IgD-negative memory B cell (primary cell): ENCODE measurements at regions not wholly inside any gene's neighbourhood (a gene's known extent, or its start where the extent isn't known, plus 50 kb on each side); places are given as distances from the start of the nearest gene placed in this dataset.
A peak's percentile ranks its signal among the peaks of the same experiment; 100 is the strongest.
"Not testable (repeated sequence)": the region's sequence is repeated elsewhere in the genome, so short reads cannot be mapped to it uniquely, and the experiment has no call there.

Experiments used
- H3K27ac Mint-ChIP-seq, 3 donors: one replicate each; pipeline ENCODE4 v1.8.0; 2020 to 2022; ENCODE audit warnings: mild to moderate bottlenecking in 3 of 3, mixed read lengths in 3 of 3, moderate library complexity in 1 of 3
- H3K27me3 Mint-ChIP-seq: one replicate; pipeline ENCODE4 v1.8.0; 2021; ENCODE audit warnings: mixed read lengths
- H3K36me3 Mint-ChIP-seq: one replicate; pipeline ENCODE4 v1.8.0; 2020; ENCODE audit warnings: mild to moderate bottlenecking, mixed read lengths
- H3K4me1 Mint-ChIP-seq, 3 donors: one replicate each; pipeline ENCODE4 v1.8.0; 2020 to 2022; ENCODE audit warnings: mixed read lengths in 3 of 3, mild to moderate bottlenecking in 1 of 3
- H3K4me3 Mint-ChIP-seq, 4 donors: one replicate each; pipeline ENCODE4 v1.8.0; 2020 to 2022; ENCODE audit warnings: mild to moderate bottlenecking in 4 of 4, mixed read lengths in 4 of 4, moderate library complexity in 3 of 4
- H3K9me3 Mint-ChIP-seq, 3 donors: one replicate each; pipeline ENCODE4 v1.8.0; 2020 to 2021; ENCODE audit warnings: mixed read lengths in 3 of 3, mild to moderate bottlenecking in 1 of 3

DNA sequence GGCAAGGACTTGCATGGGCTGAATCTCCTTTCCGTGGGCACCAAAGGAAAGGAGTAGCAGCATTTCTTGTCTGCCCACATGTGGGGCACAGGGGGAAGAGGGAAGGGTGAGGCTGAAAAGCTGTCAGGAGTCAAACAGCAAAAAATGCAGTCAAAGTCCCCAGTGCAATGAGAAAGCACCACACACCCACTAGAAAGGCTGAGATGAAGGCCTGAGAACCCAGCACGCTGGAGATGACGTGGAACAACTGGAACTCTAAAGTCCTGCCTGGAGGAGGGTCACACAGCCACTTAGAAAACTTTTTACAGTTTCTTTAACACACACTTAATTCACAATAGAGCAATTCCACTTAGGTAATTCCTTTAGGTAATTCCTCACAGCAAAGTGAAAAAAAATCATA is 94.6 kb upstream of the IGFBPL1 start:
- Mint-ChIP-seq H3K9me3 (no peaks in the 10 kb centered on the region), H3K4me1 (peaks cover 0 to 1% (median 0%) of the 10 kb centered on the region in 3 donors), H3K36me3 (no peaks in the 10 kb centered on the region), H3K27ac (peak overlapping the region in 1 of 3 donors; percentile 77), H3K27me3 (peaks cover 5% of the 10 kb centered on the region), H3K4me3 (no peak overlapping the region)

DNA sequence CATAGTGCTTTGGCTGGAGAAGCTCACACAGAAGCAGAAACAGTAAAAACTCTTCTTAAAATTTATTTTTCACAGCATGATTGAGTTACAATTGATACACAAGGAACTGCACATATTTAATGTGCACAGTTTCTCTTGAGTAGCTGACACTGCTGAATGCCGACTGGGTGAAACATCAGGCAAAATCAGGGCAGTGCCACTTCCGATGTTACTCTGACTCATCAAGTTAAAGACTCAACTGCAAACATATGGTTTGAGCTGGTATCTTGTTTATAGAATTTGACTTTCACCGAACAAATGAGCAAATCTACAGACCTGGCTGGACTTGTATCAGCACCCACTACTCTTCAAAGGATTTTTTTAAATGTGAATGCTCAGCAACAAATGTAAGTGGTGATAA is 92.0 kb upstream of the IGFBPL1 start:
- not testable (repeated sequence) for H3K4me1 Mint-ChIP-seq

DNA sequence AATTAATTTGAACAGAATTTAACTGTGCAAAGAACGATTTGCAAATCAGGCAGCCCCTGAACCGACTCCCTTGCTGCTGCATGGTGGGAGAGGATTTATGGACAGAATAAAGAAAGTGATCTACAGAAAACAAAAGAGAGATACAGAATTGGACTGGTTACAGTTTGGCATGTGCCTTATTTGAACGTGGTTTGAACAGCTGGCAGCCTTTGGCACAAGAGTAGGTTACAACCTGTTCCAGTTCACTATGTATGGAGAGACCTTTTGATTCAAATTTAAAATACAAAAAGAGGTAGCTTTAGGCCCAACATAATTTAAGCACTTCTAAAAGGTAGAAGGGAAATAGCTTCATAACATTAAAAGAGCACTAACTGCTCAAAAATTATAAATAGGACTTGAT is 90.8 kb upstream of the IGFBPL1 start:
- H3K36me3 Mint-ChIP-seq, H3K27me3 Mint-ChIP-seq, H3K27ac Mint-ChIP-seq, H3K9me3 Mint-ChIP-seq, H3K4me3 Mint-ChIP-seq, H3K4me1 Mint-ChIP-seq: not testable (repeated sequence)

More for the DNA sequence above, 92.0 kb upstream of the IGFBPL1 start:
- not testable (repeated sequence) for H3K27ac Mint-ChIP-seq, H3K27me3 Mint-ChIP-seq, H3K36me3 Mint-ChIP-seq, H3K9me3 Mint-ChIP-seq, H3K4me3 Mint-ChIP-seq

DNA sequence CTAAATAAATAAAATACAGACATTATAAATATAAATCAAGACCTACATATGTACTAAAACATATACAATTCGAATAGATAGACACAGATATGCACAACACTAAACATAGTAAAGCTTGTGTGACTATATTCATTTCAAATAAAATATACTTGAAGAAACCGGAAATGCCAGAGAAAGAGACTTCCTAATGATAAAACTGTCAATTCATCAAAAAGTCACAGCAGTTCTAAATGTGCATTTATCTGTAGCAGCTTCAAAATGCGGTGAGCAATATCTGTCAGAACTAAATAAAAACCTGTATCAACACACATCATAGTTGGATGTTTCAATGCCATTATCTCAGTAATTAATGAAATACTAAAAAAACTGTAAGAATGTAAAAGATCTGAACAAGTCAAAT is 86.1 kb upstream of the IGFBPL1 start:
- H3K36me3 Mint-ChIP-seq, H3K4me3 Mint-ChIP-seq, H3K27me3 Mint-ChIP-seq, H3K27ac Mint-ChIP-seq, H3K4me1 Mint-ChIP-seq, H3K9me3 Mint-ChIP-seq: not testable (repeated sequence)

DNA sequence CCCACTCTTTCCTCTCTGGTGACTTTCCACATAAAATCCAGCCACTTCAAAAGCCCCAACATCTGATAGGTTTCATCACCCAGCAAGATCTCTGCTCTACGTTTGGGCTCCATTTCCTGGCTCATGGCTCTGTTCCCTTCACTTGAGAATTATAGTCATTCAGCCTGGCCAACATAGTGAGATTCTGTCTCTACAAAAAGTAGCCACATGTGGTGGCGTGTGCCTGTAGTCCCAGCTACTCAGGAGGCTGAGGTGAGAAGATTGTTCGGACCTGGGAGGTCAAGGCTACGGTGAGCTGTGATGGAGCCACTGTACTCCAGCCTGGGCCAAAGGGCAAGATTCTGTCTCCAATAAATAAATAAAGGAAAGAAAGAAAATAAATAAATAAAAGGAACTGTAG is 83.3 kb upstream of the IGFBPL1 start:
- Mint-ChIP-seq H3K4me1 (no peaks in the 10 kb centered on the region), H3K36me3 (no peaks in the 10 kb centered on the region), H3K4me3 (no peak overlapping the region), H3K9me3 (peaks cover 0 to 2% (median 0%) of the 10 kb centered on the region in 3 donors), H3K27ac (no peak overlapping the region), H3K27me3 (peaks cover 6% of the 10 kb centered on the region)

DNA sequence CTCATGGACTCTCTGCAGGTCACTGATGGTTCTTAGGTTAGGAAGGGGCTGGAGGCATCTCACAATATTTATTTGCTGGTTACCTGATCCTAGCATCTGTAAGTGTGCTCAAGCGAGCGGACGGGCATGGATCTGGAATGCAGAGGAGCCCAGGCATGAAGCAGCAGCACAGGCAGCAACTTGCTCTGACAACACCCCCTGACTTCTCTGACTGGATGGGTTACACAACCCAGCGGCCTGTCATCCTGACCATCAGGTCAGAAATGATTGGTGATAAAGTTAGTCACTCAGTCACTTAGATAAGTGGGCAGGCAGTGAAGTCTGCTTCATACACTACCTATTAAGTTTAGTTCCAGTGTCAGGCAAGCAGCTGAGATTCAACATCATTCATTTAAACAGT is 75.9 kb upstream of the IGFBPL1 start:
- H3K27ac Mint-ChIP-seq, result not testable (repeated sequence)

DNA sequence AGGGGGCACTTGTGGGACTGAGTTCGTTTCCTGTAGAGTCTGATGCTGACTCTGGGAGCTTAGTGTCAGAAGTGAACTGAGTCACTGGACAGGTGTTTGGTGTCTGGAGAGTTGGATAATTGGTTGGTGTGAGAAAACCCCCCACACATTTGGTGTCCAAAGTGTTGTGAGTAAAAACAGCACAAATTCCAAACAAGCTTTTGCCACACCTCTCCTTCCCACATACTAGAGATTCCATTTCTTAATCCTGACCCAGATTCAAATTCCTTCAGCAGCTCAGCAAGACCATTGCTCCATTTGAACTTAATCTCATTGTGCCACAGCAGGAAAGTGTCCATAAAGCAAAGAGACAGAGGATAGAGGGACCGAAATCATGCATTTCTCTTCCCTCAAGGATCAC is 74.3 kb upstream of the IGFBPL1 start:
- not testable (repeated sequence) for H3K4me3 Mint-ChIP-seq, H3K4me1 Mint-ChIP-seq, H3K27ac Mint-ChIP-seq, H3K36me3 Mint-ChIP-seq, H3K9me3 Mint-ChIP-seq, H3K27me3 Mint-ChIP-seq

More for the DNA sequence above, 75.9 kb upstream of the IGFBPL1 start:
- H3K4me3 Mint-ChIP-seq, H3K4me1 Mint-ChIP-seq, H3K27me3 Mint-ChIP-seq, H3K36me3 Mint-ChIP-seq, H3K9me3 Mint-ChIP-seq: not testable (repeated sequence)

DNA sequence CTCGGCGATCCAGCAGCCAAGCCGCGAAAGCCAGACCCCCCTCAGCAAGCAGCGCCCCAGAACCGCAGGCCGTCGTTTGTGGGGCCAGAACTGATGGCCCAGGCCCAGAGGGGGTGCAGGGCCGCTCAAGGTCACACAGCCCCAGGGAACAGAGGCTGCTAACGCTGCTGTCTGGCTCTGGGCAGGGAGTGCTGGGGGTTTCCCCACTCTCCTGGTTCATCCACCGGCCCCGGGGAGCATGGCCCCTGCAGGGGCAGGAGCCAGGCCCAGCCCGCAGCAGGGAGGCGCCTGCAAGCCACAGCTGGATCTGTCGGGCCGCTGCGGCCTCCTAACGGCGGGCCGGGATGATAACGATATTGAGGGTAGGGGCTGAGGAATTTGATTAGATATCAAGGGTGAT is 64.8 kb upstream of the IGFBPL1 start:
- Mint-ChIP-seq H3K4me3 (no peak overlapping the region), H3K4me1 (no peaks in the 10 kb centered on the region), H3K27me3 (no peaks in the 10 kb centered on the region), H3K36me3 (no peaks in the 10 kb centered on the region), H3K27ac (no peak overlapping the region), H3K9me3 (no peaks in the 10 kb centered on the region)

DNA sequence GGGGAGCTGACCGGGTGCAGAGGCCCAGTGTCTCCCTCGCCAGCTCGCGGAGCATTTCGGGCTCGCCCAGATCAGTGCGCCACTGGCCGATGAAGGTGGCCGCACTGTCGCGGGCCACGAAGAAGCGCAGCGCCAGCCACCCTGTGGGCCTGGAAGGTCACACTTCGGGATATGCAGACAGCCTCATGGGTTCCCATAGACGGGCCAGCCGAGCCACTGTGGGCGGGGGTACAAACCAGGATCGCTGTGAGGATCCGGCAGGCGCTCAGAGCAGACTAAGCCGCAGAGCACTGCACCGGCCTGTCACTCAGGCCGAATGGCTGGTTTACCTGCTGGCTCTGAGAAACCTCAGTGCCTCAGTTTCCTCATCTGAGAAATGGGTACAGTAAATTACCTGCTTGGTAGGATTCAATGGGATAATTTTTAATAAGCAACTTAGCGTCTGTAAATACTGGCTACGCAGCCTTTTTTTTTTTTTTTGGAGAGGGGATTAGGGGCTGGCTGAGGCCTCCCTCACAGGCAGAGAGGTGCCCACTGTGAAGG is 64.0 kb upstream of the IGFBPL1 start:
- H3K27ac Mint-ChIP-seq, result no peak overlapping the region
- no peaks in the 10 kb centered on the region for H3K27me3 Mint-ChIP-seq
- no peaks in the 10 kb centered on the region for H3K9me3 Mint-ChIP-seq
- no peaks in the 10 kb centered on the region for H3K4me1 Mint-ChIP-seq
- H3K4me3 Mint-ChIP-seq, result no peak overlapping the region
- no peaks in the 10 kb centered on the region for H3K36me3 Mint-ChIP-seq

DNA sequence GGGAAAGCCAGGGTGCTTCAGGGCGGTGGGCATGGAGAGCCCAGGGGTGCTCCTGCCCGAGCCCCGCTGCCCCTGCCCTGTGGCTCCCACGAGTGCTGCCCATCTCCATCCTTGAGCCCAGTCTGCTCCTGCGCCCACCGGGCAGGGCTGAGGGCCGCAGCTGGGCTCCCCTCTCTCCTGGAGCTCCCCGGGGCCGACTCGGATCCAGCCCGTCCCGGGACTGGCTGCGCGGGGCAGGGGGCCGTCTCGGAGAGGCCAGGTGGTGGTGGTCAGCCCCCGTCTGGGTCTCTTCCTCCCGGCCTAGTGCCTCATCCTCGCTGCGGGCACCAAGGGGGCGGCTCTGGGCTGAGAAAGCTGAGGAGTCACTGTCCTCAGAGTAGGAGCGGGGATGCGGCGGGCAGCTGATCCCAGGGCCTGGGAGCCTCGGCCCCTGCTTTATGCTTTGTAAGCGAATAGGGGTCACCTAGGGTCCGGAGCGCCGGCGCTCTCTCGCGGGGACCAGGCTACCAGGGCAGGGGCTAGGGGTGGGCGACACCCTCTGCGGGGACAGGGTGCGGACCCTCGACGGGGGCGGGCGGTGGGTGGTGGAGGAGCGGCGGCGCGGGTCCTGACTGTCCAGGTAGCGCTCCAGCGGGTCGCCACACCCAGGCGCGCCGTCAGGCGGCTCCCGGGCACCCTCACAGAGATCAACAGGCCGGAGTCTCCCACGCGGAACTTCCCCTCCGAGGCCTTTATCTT is 63.3 kb upstream of the IGFBPL1 start:
- H3K9me3 Mint-ChIP-seq, H3K36me3 Mint-ChIP-seq, H3K27ac Mint-ChIP-seq: not testable (repeated sequence)

DNA sequence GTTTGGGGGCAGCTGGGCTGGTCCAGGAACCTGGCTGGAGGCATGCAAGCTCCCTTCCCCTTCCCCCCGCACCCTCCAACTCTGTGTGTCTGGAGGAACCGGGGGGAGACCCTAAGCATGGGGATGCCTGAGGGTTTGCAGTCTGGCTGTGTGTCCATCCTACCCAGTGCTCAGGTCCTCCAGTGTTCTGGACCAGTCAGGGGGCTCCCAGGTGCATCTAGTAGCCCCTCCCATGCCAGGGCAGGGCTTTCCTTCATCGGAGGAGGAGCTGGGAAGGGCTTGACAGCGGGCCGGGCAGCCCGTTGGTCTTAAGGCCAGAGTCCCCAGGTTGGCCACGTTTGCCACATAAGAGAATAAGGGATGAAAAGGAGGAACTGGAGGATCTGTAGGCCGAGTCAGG is 62.6 kb upstream of the IGFBPL1 start:
- no peak overlapping the region for H3K27ac Mint-ChIP-seq
- H3K4me3 Mint-ChIP-seq, result no peak overlapping the region
- H3K27me3 Mint-ChIP-seq, result no peaks in the 10 kb centered on the region
- H3K4me1 Mint-ChIP-seq, result no peaks in the 10 kb centered on the region
- no peaks in the 10 kb centered on the region for H3K9me3 Mint-ChIP-seq
- no peaks in the 10 kb centered on the region for H3K36me3 Mint-ChIP-seq

More for the DNA sequence above, 63.3 kb upstream of the IGFBPL1 start:
- H3K4me3 Mint-ChIP-seq, H3K4me1 Mint-ChIP-seq, H3K27me3 Mint-ChIP-seq: not testable (repeated sequence)

DNA sequence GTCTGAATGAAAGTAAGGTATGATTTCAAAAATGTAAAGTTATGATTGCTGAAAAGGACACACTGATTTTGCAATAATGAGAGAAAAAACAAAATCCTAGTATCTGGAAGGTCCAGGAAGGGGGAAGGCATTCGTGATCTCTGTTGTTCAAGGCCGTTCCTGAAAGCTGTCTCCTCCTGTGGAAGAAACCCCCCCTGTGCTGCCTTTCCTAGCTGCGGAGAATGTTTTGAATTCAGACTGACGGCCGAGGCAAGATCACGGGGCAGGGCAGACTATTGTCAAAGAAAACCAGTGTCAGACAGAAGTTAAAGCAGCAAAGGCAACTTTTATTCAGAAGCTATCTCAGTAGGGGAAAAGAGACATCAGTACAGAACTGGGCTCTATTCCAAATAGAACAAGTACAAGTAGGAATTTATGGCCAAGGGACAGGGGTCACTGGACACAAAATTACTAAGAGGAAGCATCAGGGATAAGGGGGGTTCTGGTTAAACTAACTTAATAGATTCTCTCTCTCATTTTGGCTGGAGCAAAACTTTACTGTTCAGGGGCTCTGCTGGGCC is 61.9 kb upstream of the IGFBPL1 start:
- H3K9me3 Mint-ChIP-seq, result no peaks in the 10 kb centered on the region
- no peaks in the 10 kb centered on the region for H3K4me1 Mint-ChIP-seq
- no peak overlapping the region for H3K27ac Mint-ChIP-seq
- no peak overlapping the region for H3K4me3 Mint-ChIP-seq
- no peaks in the 10 kb centered on the region for H3K27me3 Mint-ChIP-seq
- H3K36me3 Mint-ChIP-seq, result no peaks in the 10 kb centered on the region

DNA sequence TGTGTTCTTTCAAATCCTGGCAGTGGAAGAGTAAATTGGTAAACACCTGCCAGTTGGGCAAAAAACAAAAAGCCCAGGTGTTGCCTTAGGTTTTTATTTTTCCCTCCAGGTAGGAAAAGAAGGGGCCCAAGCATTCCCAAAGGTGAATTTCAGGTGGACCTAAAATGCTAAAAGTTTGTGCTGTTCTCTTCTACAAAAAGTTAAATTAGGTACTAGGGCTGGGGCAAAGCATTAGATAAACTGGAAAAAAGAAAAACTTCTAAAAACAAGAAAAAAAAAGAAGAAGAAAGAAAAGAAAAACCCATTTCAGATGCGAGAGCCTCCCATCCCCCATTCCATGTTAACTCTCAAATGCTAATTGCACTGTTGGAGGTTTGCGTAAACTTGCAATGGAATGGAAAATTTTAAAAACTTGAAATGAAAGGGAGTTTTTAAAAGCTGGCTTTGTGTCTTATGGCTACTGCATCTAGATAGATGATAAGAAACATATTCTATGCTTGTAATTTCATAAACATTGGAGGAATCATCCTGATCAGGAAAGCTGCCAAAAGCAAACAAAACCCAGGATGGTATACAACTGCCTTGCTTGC is 59.9 kb upstream of the IGFBPL1 start:
- H3K27ac Mint-ChIP-seq, H3K4me3 Mint-ChIP-seq, H3K36me3 Mint-ChIP-seq, H3K27me3 Mint-ChIP-seq, H3K9me3 Mint-ChIP-seq, H3K4me1 Mint-ChIP-seq: not testable (repeated sequence)

DNA sequence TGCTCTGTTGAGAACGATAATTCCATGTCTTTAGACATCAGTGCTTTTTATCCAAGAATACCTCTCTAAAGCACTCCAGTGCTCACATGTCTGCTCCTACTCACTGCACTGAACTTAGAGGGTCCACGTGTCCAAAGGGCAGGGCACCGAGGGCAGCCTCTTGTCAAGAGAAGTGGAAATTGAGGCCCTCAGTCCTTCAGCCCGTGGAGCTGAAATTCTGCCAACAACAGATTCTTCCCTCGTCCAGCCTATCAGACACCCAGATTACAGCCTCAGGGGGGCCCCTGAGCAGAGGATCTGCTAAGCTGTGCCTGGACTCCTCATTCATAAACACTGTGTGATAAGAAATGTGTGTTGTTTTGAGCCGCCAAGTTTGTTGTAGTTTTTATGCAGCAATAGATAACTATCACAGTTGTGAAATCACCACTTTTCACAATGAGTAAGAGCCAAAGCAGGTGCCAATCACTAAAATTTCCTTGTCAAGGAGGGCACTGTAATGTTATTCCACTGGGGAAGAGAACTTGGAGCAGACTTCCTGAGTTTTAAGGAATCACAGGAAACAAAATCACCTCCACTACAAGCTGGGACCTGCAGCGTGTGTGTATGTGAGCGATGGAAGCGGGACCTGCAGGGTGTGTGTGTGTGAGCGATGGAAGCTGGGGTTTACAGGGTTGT is 58.8 kb upstream of the IGFBPL1 start:
- no peak overlapping the region for H3K27ac Mint-ChIP-seq

DNA sequence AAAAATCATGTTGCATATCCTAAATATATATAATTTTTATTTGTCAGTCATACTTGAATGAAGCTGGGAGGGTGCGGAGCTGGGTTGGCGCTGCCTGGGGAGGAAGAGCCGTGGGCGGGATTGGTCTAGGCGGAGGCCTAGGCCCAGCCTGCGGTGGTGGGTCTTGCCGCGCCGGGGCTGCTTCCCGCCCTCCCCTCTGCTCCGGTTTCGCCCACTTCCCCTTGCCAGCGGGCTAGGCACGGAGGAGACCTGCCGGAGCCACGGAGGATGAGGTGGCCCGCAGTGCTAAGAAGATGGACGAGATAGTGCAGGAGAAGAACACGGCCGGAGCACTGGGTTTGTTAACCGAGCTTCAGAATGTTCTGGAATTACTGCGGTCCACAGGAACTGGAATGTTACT is 54.0 kb upstream of the IGFBPL1 start:
- no peak overlapping the region for H3K4me3 Mint-ChIP-seq
- no peak overlapping the region for H3K27ac Mint-ChIP-seq
- H3K36me3 Mint-ChIP-seq, result no peaks in the 10 kb centered on the region
- H3K27me3 Mint-ChIP-seq, result peaks cover 3% of the 10 kb centered on the region
- no peaks in the 10 kb centered on the region for H3K4me1 Mint-ChIP-seq
- peaks cover 0 to 11% (median 1%) of the 10 kb centered on the region in 3 donors for H3K9me3 Mint-ChIP-seq

More for the DNA sequence above, 58.8 kb upstream of the IGFBPL1 start:
- no peaks in the 10 kb centered on the region for H3K27me3 Mint-ChIP-seq
- H3K9me3 Mint-ChIP-seq, result no peaks in the 10 kb centered on the region
- no peaks in the 10 kb centered on the region for H3K4me1 Mint-ChIP-seq
- no peaks in the 10 kb centered on the region for H3K36me3 Mint-ChIP-seq
- no peak overlapping the region for H3K4me3 Mint-ChIP-seq
